Stimulated activated CD4-positive, alpha-beta T cell treated with anti-CD3 and anti-CD28 coated beads, Interleukin-4, amount 100 ng/mL, for 1 hour (primary cell): ENCODE measurements at regions not wholly inside any gene's neighbourhood (a gene's known extent, or its start where the extent isn't known, plus 50 kb on each side); places are given as distances from the start of the nearest gene placed in this dataset.
A peak's percentile ranks its signal among the peaks of the same experiment; 100 is the strongest.

Source experiments
- DNase-seq: peaks from one replicate; pipeline ENCODE4 v3.0.0-alpha.2; 2020

DNA sequence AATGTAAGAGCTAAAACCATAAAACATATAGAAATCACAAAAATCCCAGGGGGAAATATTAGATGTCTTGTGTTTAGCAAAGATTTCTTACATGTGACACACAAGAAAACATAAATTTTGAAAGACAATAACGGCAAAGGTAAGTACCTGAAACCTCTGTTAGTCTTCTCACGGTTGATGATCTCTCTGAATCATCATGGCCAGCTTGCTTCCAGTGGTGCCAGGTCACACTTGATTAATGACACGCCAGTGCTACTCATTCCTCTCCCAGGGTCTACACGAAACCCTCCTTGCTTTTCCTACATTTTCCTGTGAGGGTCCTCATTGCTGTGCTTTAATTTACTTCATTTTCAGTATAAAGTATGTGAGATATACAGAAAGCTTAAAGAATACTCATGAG, 114.4 kb upstream of the PARP11 start:
- no peak for DNase-seq

DNA sequence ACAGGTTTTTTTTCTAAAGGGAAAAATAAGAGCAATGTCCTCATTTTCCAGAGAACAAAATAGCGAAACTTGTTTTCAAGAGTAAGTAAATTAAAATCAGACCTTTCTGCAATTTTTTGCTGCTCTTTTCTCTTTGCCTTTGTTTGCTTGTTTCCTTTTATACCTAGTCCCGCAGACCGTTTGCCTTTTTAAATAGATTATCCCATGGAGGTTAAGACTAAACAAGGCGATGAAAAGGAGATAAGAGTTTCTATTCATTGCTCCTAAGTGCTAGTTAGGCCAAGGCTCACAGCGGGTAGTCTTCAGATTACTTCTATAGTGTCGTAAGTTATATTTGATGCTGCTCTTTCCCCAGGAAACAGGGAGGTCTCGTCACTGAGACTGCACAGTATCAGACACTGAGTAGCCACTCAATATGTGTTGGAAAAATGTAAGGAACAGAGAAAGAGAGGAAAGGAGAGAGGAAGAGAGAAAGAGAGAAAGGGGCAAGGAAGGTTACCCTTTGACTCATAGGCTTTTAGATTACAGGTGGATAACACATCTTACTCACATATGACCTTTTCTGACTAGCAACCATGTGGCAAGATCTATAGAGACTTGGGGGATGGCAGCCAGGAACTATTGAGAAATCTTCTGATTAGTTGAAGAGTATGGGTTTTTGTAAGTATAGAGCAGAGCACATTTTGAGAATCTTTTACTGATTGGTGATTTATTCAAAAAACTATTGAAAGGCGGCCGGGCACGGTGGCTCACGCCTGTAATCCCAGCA, 107.5 kb upstream of the PARP11 start:
- DNase-seq, result no peak

DNA sequence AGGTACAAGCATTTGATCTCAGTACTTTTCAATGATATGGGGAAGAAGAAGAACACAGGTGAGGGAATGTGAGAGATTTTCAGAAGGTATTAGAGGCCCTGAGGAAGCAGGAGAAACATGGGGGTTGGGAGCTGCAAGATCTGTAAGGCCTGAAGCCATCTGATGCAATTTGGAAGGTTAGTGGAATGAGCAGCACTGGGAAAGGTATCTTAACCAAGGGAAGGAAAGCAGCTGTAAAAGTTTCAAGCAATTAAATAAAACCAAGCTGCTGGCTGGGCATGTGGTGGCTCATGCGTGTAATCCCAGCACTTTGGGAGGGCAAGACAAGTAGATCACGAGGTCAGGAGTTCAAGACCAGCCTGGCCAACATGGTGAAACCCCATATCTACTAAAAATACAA, 104.4 kb upstream of the PARP11 start:
- no peak for DNase-seq

DNA sequence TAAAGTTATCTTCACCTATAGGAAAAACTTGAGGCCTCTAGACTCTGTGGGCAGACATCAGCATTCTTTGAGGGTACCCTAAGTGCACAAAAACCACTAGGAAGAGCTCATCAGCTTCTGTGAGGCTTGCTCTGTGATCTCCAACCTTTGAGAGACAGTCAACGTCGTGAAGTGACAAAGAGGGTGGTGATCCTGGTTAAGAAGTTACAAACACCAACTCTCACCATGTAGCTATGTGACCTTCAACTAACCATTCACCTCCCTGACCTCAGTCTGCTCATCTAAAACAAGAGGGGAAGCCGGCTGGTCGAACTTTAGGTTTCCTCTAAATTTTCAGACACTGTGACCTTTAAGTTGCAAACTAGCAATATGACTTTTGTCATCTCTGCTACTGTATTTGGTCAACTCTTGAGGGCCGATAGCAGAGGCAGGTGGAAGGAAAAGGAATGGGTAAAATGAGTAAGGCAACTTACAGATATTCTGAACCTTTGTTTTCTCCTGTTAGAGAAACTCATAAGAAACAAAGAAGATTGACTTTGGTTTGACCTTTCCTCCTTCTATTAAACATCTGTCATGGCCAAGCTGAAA, 103.2 kb upstream of the PARP11 start:
- no peak for DNase-seq

DNA sequence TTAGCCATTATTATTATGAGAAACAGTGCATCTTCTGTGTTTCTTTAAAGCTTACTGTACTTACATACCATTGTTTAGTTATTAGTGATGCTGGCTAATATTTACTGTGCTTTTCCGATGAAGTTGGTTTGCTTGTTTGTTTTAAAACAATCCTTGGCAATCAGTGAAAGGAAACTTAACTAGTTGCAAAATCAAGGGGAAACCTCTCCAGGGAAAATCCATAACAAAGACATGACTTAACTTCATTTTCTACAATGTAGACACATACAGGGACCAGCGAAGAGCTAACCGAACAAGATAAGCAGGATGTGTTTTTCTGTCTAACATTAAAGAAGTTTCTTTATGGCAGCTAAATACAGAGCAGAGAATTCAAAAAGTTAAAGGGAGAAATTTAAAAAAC, 102.5 kb upstream of the PARP11 start:
- no peak for DNase-seq

DNA sequence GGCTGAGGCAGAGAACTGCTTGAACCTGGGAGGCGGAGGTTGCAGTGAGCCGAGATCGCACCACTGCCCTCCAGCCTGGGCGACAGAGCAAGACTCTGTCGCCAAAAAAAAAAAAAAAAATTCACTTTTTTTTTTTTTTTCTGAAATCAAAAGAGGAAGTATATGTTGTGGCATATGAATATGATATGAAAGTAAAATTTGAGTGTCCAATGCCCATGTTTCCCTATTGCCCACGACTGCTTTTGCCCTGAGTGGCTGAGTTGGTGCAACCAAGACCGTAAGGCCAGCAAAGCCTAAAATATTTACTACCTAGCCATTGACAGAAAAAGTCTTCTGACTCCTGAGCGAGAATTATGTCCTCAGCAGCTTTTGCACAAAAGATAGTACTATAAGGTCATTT, 101.7 kb upstream of the PARP11 start:
- DNase-seq, result no peak

DNA sequence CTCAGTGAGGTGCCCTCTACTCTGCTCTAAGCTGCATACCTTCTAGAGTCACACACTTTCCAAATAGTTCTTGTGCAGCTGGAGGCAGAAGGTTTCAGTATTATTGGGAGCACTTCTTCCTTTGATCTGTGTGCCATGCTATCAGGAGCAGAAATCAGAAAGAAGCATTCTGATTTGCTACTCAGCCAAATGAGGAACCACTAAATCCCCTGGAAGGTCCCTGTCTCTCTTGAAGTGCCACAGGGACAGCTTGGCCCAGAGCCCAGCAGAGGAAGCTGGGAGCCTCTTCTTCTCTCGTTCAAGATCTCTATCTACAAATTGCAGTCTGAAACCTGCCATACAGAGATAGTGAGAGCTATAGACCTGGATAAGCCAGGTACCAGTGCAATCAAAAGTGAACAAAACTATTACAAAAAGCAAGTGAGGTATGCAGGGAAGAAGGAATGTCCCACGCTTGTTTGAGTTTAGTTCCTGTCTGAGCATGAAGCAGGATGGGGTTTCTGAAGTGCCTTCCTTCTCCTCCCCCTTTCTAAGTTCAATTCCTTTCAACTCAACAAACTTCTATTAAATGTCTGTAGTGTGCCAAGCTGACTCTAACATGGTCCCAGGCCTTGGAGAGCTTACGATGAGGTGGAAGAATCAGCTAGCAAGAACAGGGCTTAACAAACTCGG, 100.9 kb upstream of the PARP11 start:
- DNase-seq, result no peak

DNA sequence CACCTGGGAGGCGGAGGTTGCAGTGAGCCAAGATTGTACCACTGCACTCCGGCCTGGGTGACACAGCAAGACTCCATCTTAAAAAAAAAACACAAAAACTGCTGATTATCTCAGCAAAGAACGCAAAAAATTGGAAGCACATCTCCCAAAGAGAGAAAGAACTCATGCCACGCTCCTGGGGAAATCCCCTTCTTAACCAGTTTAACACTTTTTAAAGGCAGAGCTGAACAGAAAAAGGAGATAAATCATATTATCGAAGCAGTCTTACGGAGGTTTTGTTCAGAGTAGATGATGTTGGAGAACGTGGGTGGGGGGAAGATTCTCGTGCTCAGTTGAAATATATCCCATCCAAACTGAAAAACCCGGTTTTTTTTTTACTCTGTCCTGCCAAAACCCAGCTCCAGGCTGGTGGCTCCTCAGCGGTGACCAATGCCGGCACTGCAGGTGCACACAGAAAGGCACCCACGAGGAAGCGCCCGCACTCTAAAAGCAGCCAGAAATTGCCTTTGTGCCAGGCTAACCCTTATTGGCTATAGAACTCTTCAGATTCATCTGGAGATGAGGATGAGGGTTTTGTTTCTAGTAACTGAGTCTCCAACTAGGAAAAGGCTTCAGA, 100.2 kb upstream of the PARP11 start:
- DNase-seq, result peak; percentile 11

DNA sequence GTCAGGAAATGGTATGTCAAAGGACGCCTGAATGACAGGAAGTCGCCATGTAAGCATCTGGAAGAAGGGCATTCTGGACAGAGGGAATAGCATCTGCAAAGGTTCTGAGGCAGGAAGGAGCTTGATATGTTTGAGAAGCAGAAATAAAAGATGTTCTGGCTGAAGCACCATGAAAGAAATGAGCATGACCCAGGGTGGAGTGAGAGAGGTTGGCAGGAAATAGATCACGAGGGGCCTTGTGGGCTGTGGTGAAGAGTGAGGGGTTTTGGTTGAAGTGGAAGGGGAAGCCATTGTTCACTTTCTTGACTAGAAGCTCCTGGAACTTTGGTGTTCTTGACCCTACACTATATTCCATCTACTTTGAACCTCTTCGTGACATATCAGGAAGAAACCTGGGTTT, 99.4 kb upstream of the PARP11 start:
- DNase-seq, result no peak

DNA sequence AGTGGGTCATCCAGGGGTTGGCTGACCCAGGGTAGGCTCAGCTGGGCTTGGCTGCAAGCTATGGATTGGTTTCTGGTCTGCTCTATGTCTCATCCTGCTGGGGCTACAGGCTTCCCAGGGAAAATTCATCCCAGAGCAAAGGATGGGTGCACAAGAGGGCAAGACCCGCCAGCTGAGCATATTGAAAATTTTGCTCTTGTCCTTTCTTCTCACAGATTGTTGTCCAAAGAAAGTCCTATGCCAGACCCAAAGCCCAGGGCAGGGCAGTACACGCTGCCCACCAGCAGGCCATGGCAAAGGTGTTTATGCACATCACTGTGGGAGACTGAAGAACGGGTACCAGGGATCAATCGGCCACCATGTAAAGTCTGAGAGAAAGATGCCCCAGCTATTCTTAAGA, 95.3 kb upstream of the PARP11 start:
- no peak for DNase-seq

DNA sequence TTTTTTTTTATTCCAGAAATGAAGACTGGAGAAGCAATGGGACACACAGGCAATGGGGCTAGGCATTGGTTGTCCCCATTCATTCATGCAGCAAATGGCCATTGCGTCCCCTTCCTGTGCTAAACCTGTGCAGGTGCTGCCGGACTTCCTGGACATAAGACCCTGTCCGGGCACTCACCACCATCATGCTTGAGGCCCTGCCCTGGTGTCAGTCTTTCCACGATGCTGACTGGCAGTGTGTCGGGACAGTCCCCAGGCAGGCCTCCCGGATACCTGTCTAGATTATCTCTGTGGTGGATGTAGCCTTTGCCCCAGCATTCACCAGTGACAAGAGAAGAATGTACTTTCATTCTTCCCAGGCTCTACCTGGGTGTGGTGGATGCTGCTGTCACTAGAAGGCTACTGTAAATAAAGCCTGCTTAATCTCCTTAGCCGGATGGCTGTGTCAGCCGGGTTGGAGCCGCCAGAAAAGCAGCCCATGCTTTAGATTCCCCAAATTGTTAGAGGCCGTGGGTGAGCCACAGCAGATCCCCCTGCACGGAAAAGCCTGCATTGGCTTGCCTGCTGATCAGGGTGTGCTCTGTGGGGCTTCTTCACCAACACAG, 94.5 kb upstream of the PARP11 start:
- DNase-seq, result no peak

DNA sequence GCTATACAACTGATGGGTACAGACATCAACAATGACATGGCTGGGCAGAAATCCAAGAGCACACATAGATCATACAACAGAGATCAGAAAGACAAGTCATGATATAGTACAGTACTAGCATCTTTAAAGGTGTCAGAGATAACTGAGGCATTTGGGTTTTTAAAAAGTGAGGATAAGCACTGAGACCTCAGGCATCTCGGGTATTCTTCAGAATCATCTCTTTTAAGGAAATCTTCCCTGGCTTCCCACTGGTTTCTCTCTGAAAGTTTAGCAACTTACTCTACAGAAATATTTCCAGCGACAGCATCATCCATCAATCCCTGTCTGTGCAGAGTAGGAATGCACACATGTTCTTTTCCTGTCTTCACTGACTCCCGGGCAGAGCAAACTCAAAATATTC, 93.2 kb upstream of the PARP11 start:
- DNase-seq, result no peak

DNA sequence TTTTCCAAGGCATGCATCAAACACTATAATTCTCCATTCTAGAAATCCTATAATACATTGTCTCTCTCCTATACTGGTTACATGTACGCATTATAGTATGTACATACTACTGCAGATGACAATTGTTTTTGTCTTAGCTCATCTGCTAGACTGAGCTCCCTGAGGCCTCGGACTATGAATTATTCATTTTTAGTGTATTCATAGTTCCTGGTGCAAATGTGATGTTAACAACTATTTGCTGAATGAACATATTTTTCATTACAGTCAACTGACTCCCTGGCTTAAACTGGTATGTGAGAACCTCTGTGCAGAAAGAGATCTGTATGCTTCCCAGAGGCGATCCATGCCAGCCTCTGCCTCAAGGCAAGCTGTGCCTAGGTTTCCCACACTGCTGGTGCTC, 91.8 kb upstream of the PARP11 start:
- no peak for DNase-seq

DNA sequence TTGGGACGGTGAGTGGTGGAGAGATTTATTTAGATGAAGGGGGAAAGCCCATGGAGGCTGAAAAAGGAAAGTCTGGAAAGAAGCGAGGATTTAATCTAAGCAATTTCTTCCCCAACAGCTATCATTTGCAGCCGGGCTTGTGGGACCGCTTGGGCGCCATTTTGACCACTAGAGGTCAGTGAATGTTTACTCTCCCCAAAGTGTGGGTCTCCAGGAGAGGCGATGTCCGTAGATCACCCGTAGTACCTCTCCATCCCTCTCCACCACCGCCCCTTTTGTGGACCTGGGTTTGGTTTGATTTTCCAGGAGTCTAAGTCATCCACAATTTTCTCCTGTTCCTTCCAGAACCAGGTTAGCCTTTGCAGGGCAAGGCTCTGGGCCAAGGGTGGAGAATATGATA, 91.2 kb upstream of the PARP11 start:
- DNase-seq, result no peak

DNA sequence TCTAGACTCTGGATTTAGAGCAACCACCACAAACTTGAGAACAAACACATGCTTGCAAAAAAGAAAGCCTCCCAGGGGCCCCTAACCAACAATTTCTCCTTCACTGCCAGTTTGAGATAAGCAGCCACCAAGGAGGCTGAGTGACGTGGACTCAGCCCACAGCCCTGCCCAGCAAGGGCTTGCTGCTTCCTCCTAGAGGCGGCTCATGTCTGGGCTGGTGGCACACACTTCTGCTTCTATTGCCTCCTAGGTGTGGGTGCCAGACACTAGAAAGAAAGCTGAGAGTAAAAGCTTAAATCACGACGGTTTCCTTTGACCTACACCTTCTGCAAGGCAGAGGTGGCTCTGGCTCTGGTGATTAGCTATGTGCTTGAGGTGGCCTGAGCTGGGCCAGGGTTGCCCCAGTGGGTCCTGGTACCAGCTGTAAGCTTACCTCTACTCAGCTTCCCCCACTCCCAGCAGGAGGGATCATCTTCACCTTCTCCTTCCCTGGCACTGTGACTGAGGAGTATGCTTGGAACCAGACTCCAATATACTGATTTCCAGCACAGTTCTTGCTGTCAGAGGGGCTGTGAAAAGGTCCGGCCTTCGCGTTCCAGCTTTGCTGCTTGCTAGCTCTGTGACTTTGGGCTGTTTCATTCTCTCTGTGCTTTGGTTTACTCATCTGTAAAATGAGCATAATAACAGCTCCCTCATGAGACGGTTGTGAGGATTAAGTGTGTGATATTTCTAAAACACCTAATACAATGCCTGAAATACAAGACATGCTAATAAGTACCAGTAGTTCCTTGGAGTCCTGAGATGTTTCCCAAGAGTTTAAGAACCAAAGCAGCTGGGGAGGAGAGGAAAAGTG, 89.7 kb upstream of the PARP11 start:
- peak; percentile 59 for DNase-seq

DNA sequence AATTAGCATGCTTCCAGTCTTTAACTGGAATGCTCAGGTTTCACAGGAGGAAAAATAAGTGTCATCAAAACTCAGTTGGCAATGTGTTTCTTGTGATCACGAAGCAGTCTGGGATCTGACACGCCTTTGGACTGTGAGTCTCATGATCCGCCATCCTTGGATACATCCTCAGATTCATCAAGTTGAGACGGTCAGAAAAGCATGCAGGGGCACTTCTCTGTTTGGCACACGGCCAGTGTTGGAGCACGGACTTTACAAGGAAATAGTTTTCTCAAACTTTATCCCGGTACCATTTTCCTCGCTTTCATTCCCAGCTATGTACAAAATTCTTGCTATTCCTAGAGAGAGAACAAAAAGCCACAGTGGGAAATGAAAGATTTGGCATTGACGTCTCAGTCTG, 88.4 kb upstream of the PARP11 start:
- no peak for DNase-seq

DNA sequence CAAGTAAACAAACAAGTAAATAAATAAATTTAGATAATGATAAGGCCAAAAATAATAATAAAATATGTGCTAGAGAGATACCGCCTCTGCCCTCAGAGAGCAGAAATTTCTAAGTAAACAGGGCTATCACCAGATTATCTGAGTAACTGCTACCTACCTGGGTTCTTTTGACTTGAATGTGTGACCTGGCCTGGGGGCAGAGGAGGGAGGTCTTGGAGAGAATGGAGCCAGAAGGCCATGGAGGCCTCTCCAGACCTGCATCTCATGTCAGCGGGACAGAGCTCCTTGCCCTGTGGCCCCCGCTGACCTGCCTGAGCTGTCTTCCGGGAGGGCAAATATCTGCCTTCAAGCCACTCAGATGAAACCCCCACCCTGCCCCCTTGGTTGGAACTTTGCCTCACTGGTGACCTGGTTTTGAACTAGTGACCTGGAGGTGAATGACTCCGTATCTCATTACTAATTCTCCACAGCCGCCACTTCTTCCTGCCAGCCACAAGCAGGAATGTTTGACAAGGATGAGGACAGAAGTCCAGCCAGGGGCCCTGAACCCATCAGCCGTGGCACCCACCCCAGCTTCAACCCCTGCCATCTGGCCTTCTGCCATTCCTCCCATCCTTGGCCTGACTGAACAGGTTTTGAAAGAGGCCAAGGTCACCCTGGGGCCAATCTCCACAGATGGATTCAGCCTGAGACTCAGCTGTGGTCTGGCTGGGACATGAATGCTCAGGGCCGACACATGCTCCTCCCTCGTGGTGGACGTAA, 86.8 kb upstream of the PARP11 start:
- DNase-seq, result no peak

DNA sequence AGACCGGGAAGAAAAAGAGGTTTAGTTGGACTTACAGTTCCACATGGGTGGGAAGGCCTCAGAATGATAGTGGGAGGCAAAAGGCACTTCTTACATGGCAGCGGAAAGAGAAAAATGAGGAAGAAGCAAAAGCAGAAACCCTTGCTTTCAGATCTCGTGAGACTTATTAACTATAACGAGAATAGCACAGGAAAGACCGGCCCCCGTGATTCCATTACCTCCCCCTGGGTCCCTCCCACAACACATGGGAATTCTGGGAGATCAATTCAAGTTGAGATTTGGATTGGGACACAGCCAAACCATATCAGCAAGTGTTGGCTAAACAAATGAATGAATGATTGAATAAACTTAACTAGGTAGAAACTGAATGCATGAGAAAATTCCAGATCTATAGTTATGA, 85.3 kb upstream of the PARP11 start:
- no peak for DNase-seq

DNA sequence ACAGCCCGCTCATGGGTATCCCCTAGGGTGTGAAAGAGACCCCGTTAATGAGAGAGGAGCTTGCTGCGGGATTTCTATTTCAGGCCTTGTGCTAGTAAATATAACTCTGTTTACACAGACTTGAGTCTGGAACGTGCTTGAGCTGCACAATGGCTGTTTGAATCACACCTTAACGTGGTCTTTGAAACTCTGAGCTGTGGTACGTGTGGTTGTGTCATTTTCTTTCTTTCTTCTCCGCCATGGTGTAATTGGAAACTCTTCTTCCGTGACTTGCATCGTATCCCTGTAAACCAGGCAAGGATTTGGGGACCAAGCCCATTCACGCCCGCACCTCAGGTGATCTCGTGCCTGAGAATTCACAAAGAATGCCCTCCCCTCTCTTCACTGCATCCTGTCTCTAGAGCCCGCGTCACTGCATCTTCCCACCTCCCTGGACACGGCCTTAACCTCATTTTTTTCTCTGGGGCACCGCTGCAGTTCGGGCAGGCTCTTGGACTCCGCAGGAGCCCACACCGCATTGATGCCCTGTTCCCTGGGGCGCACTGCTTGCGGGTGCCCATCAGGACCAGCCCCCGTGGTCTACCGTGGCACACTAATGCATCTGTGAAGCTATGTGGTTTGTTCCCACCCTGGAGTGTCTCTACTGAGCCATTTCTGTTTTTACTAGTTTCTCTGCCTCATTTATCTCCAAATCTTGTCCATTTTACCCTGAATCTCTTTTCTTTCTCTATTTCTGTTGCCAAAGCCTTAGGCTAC, 78.4 kb upstream of the PARP11 start:
- no peak for DNase-seq

DNA sequence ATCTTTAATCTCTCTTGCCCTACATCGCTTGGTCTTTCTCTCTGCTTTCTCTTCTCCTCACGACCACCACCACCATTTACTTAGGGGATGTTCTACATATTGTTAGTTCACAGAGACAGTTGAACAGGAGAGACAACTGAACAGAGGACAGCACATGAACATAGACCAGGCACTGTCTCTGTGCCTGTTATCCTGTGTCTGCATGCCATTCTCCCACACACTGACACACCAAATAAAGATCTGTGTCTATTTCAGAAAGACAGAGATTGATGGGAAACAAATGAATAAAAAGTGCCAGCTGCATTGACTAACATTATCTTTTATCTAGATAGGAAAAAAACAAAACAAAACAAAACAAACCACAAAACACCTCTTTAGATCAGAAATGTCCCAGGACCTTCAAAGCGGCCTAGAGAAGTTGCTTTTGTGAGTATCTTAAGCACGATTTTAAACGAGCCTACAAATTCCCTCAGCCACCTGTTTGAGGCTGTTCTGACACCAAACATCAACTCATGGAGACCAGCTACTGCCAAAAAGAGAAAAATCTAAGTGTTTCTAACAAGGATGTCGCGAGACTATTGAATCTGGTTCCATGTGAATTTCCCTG, 77.6 kb upstream of the PARP11 start:
- no peak for DNase-seq

DNA sequence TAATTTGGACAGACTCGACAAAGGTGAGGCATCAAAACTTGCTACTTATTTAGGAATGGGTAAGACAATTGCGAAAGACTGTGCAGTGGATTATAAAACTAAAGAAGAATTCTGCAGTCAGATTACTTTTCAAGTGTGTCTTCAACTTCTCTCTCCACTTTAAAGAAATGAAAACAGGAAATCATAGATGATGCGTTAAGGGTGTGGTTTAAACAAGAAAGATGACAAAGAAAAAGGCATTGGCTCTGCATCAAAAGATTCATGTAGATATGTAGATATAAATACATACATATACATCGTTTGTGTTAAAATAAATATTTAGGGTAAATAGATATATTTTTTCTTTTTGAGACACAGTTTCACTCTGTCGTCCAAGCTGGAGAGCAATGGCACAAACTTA, 74.6 kb upstream of the PARP11 start:
- no peak for DNase-seq
